Choroid plexus epithelial cell (primary cell): ENCODE measurements at regions not wholly inside any gene's neighbourhood (a gene's known extent, or its start where the extent isn't known, plus 50 kb on each side); places are given as distances from the start of the nearest gene placed in this dataset.

ENCODE experiments used
- DNase-seq: peaks from one replicate; pipeline ENCODE4 v3.0.0-alpha.2; 2010; ENCODE audit warnings: low read depth
- H3K4me3 ChIP-seq: 2 replicates; pipeline ENCODE4 v1.5.1; 2011; ENCODE audit warnings: low read depth, mild to moderate bottlenecking, control low read depth, low read length, moderate library complexity
- CTCF ChIP-seq: conservative IDR thresholded peaks from 2 replicates; pipeline ENCODE4 v1.5.1; 2011; ENCODE audit warnings: low read depth, mild to moderate bottlenecking, control low read depth, inconsistent platforms, low read length, moderate library complexity

GRCh38 chr11:119533921-119534736 is 111.2 kb upstream of the THY1 start:
- peak; percentile 91 for TF ChIP-seq CTCF
- DNase-seq: peak; percentile 67
- no peak overlapping the region for H3K4me3 ChIP-seq

GRCh38 chr11:119533462-119533861 is 110.5 kb upstream of the THY1 start:
- TF ChIP-seq CTCF: no peak
- H3K4me3 ChIP-seq: no peak overlapping the region

GRCh38 chr11:119532551-119532950 is 109.6 kb upstream of the THY1 start:
- no peak for TF ChIP-seq CTCF
- DNase-seq: no peak

More at GRCh38 chr11:119533462-119533861, 110.5 kb upstream of the THY1 start:
- DNase-seq: no peak

GRCh38 chr11:119531623-119532022 is 108.7 kb upstream of the THY1 start:
- H3K4me3 ChIP-seq: no peak overlapping the region
- no peak for DNase-seq
- TF ChIP-seq CTCF: no peak

More at GRCh38 chr11:119532551-119532950, 109.6 kb upstream of the THY1 start:
- no peak overlapping the region for H3K4me3 ChIP-seq

- TF ChIP-seq CTCF: no peak
- no peak overlapping the region for H3K4me3 ChIP-seq
- DNase-seq: no peak
Observed at GRCh38 chr11:119531056-119531455, 108.1 kb upstream of the THY1 start.

- TF ChIP-seq CTCF: no peak
- H3K4me3 ChIP-seq: no peak overlapping the region
- DNase-seq: no peak
Observed at GRCh38 chr11:119530509-119530908, 107.5 kb upstream of the THY1 start.

- no peak for TF ChIP-seq CTCF
- no peak overlapping the region for H3K4me3 ChIP-seq
- DNase-seq: no peak
Observed at GRCh38 chr11:119529936-119530335, 107.0 kb upstream of the THY1 start.
